ENCODE measurements at regions not wholly inside any gene's neighbourhood (a gene's known extent, or its start where the extent isn't known, plus 50 kb on each side); places are given as distances from the start of the nearest gene placed in this dataset.

- H2AFZ ChIP-seq (ENCODE audit: low read length) = no peak overlapping the region
- H3K4me3 ChIP-seq (ENCODE audit: low read length) = no peak overlapping the region
- H3K4me2 ChIP-seq (ENCODE audit: low read depth, low read length, poor library complexity, severe bottlenecking) = no peak overlapping the region
- no peak overlapping the region for H3K9ac ChIP-seq (ENCODE audit: low read length)
- no peaks in the 10 kb centered on the region for H3K27me3 ChIP-seq (ENCODE audit: low read length)
- H3K36me3 ChIP-seq (ENCODE audit: insufficient read depth, low read length) = no peaks in the 10 kb centered on the region
- H3K4me1 ChIP-seq (ENCODE audit: low read length) = no peaks in the 10 kb centered on the region
- DNase-seq = no peak
- H3K9me2 ChIP-seq (replicated peaks; ENCODE audit: insufficient read depth, low read length) = no peaks in the 10 kb centered on the region
- H3K79me2 ChIP-seq (ENCODE audit: low read length) = no peaks in the 10 kb centered on the region
- H3K9me3 ChIP-seq (ENCODE audit: low read length) = no peaks in the 10 kb centered on the region
- H3K27ac ChIP-seq (ENCODE audit: low read length) = no peak overlapping the region
- no peaks in the 10 kb centered on the region for H4K20me1 ChIP-seq (ENCODE audit: insufficient read depth, low read depth, low read length)
These were observed 294.4 kb upstream of the NPVF start for GRCh38 chr7:25522727-25523126.

- Histone ChIP-seq H3K4me2 (ENCODE audit: low read depth, low read length, poor library complexity, severe bottlenecking) (no peak overlapping the region), H3K27me3 (ENCODE audit: low read length) (no peaks in the 10 kb centered on the region), H3K4me3 (ENCODE audit: low read length) (no peak overlapping the region), H3K9me3 (ENCODE audit: low read length) (no peaks in the 10 kb centered on the region), H3K79me2 (ENCODE audit: low read length) (no peaks in the 10 kb centered on the region), H3K27ac (ENCODE audit: low read length) (no peak overlapping the region), H3K9ac (ENCODE audit: low read length) (no peak overlapping the region), H3K9me2 (replicated peaks; ENCODE audit: insufficient read depth, low read length) (no peaks in the 10 kb centered on the region), H4K20me1 (ENCODE audit: insufficient read depth, low read depth, low read length) (no peaks in the 10 kb centered on the region), H3K4me1 (ENCODE audit: low read length) (no peaks in the 10 kb centered on the region), H2AFZ (ENCODE audit: low read length) (no peak overlapping the region), H3K36me3 (ENCODE audit: insufficient read depth, low read length) (no peaks in the 10 kb centered on the region)
- DNase-seq = no peak
These were observed 299.4 kb upstream of the NPVF start for GRCh38 chr7:25527665-25528170.

- no peaks in the 10 kb centered on the region for H3K9me2 ChIP-seq (replicated peaks; ENCODE audit: insufficient read depth, low read length)
- H3K4me2 ChIP-seq (ENCODE audit: low read depth, low read length, poor library complexity, severe bottlenecking) = no peak overlapping the region
- H2AFZ ChIP-seq (ENCODE audit: low read length) = no peak overlapping the region
- no peak overlapping the region for H3K27ac ChIP-seq (ENCODE audit: low read length)
- no peaks in the 10 kb centered on the region for H3K4me1 ChIP-seq (ENCODE audit: low read length)
- no peaks in the 10 kb centered on the region for H4K20me1 ChIP-seq (ENCODE audit: insufficient read depth, low read depth, low read length)
- H3K27me3 ChIP-seq (ENCODE audit: low read length) = no peaks in the 10 kb centered on the region
- DNase-seq = no peak
- H3K4me3 ChIP-seq (ENCODE audit: low read length) = no peak overlapping the region
- no peak overlapping the region for H3K9ac ChIP-seq (ENCODE audit: low read length)
- no peaks in the 10 kb centered on the region for H3K9me3 ChIP-seq (ENCODE audit: low read length)
- no peaks in the 10 kb centered on the region for H3K36me3 ChIP-seq (ENCODE audit: insufficient read depth, low read length)
- H3K79me2 ChIP-seq (ENCODE audit: low read length) = no peaks in the 10 kb centered on the region
These were observed 301.0 kb upstream of the NPVF start for GRCh38 chr7:25529320-25529719.

GRCh38 chr7:25536851-25537250 lies 308.6 kb upstream of the NPVF start:
- Histone ChIP-seq H3K27me3 (ENCODE audit: low read length) (no peaks in the 10 kb centered on the region), H3K4me1 (ENCODE audit: low read length) (no peaks in the 10 kb centered on the region)

GRCh38 chr7:25537662-25538375 lies 309.5 kb upstream of the NPVF start:
- Histone ChIP-seq H3K79me2 (ENCODE audit: low read length) (no peaks in the 10 kb centered on the region), H3K9ac (ENCODE audit: low read length) (no peak overlapping the region), H3K27ac (ENCODE audit: low read length) (no peak overlapping the region)

More at GRCh38 chr7:25536851-25537250, 308.6 kb upstream of the NPVF start:
- Histone ChIP-seq H3K9me2 (replicated peaks; ENCODE audit: insufficient read depth, low read length) (no peaks in the 10 kb centered on the region), H3K79me2 (ENCODE audit: low read length) (no peaks in the 10 kb centered on the region), H3K4me3 (ENCODE audit: low read length) (no peak overlapping the region), H3K9ac (ENCODE audit: low read length) (no peak overlapping the region), H3K4me2 (ENCODE audit: low read depth, low read length, poor library complexity, severe bottlenecking) (no peak overlapping the region), H3K9me3 (ENCODE audit: low read length) (no peaks in the 10 kb centered on the region), H3K27ac (ENCODE audit: low read length) (no peak overlapping the region), H4K20me1 (ENCODE audit: insufficient read depth, low read depth, low read length) (no peaks in the 10 kb centered on the region), H3K36me3 (ENCODE audit: insufficient read depth, low read length) (no peaks in the 10 kb centered on the region), H2AFZ (ENCODE audit: low read length) (no peak overlapping the region)
- no peak for DNase-seq

GRCh38 chr7:25541094-25541821 lies 313.0 kb upstream of the NPVF start:
- Histone ChIP-seq H3K9me2 (replicated peaks; ENCODE audit: insufficient read depth, low read length) (no peaks in the 10 kb centered on the region), H3K9ac (ENCODE audit: low read length) (no peak overlapping the region), H3K4me3 (ENCODE audit: low read length) (no peak overlapping the region), H3K27me3 (ENCODE audit: low read length) (no peaks in the 10 kb centered on the region), H3K4me2 (ENCODE audit: low read depth, low read length, poor library complexity, severe bottlenecking) (no peak overlapping the region), H3K36me3 (ENCODE audit: insufficient read depth, low read length) (no peaks in the 10 kb centered on the region), H3K27ac (ENCODE audit: low read length) (no peak overlapping the region), H3K79me2 (ENCODE audit: low read length) (no peaks in the 10 kb centered on the region), H2AFZ (ENCODE audit: low read length) (no peak overlapping the region), H3K9me3 (ENCODE audit: low read length) (no peaks in the 10 kb centered on the region), H4K20me1 (ENCODE audit: insufficient read depth, low read depth, low read length) (no peaks in the 10 kb centered on the region), H3K4me1 (ENCODE audit: low read length) (no peaks in the 10 kb centered on the region)
- DNase-seq = no peak

More at GRCh38 chr7:25537662-25538375, 309.5 kb upstream of the NPVF start:
- H3K9me2 ChIP-seq (replicated peaks; ENCODE audit: insufficient read depth, low read length) = no peaks in the 10 kb centered on the region
- no peaks in the 10 kb centered on the region for H3K36me3 ChIP-seq (ENCODE audit: insufficient read depth, low read length)
- no peak overlapping the region for H3K4me2 ChIP-seq (ENCODE audit: low read depth, low read length, poor library complexity, severe bottlenecking)
- H4K20me1 ChIP-seq (ENCODE audit: insufficient read depth, low read depth, low read length) = no peaks in the 10 kb centered on the region
- H3K4me3 ChIP-seq (ENCODE audit: low read length) = no peak overlapping the region
- no peaks in the 10 kb centered on the region for H3K9me3 ChIP-seq (ENCODE audit: low read length)
- H3K4me1 ChIP-seq (ENCODE audit: low read length) = no peaks in the 10 kb centered on the region
- no peaks in the 10 kb centered on the region for H3K27me3 ChIP-seq (ENCODE audit: low read length)
- no peak for DNase-seq
- H2AFZ ChIP-seq (ENCODE audit: low read length) = no peak overlapping the region

- H3K9ac ChIP-seq (ENCODE audit: low read length) = no peak overlapping the region
- H3K4me3 ChIP-seq (ENCODE audit: low read length) = no peak overlapping the region
- no peaks in the 10 kb centered on the region for H3K79me2 ChIP-seq (ENCODE audit: low read length)
- H2AFZ ChIP-seq (ENCODE audit: low read length) = no peak overlapping the region
- no peaks in the 10 kb centered on the region for H3K4me1 ChIP-seq (ENCODE audit: low read length)
- H3K9me2 ChIP-seq (replicated peaks; ENCODE audit: insufficient read depth, low read length) = no peaks in the 10 kb centered on the region
- H3K27ac ChIP-seq (ENCODE audit: low read length) = no peak overlapping the region
- no peaks in the 10 kb centered on the region for H3K9me3 ChIP-seq (ENCODE audit: low read length)
- no peaks in the 10 kb centered on the region for H4K20me1 ChIP-seq (ENCODE audit: insufficient read depth, low read depth, low read length)
- H3K36me3 ChIP-seq (ENCODE audit: insufficient read depth, low read length) = no peaks in the 10 kb centered on the region
- no peaks in the 10 kb centered on the region for H3K27me3 ChIP-seq (ENCODE audit: low read length)
- H3K4me2 ChIP-seq (ENCODE audit: low read depth, low read length, poor library complexity, severe bottlenecking) = no peak overlapping the region
- DNase-seq = no peak
These were observed 313.6 kb upstream of the NPVF start for GRCh38 chr7:25541877-25542276.

GRCh38 chr7:25543210-25543609 lies 314.9 kb upstream of the NPVF start:
- no peaks in the 10 kb centered on the region for H3K4me1 ChIP-seq (ENCODE audit: low read length)
- H3K9me2 ChIP-seq (replicated peaks; ENCODE audit: insufficient read depth, low read length) = no peaks in the 10 kb centered on the region
- DNase-seq = no peak
- H3K27ac ChIP-seq (ENCODE audit: low read length) = no peak overlapping the region
- H3K9ac ChIP-seq (ENCODE audit: low read length) = no peak overlapping the region
- H3K9me3 ChIP-seq (ENCODE audit: low read length) = no peaks in the 10 kb centered on the region
- no peaks in the 10 kb centered on the region for H3K79me2 ChIP-seq (ENCODE audit: low read length)
- no peak overlapping the region for H3K4me3 ChIP-seq (ENCODE audit: low read length)
- H3K36me3 ChIP-seq (ENCODE audit: insufficient read depth, low read length) = no peaks in the 10 kb centered on the region
- no peaks in the 10 kb centered on the region for H3K27me3 ChIP-seq (ENCODE audit: low read length)
- H4K20me1 ChIP-seq (ENCODE audit: insufficient read depth, low read depth, low read length) = no peaks in the 10 kb centered on the region
- no peak overlapping the region for H3K4me2 ChIP-seq (ENCODE audit: low read depth, low read length, poor library complexity, severe bottlenecking)
- H2AFZ ChIP-seq (ENCODE audit: low read length) = no peak overlapping the region
